Neural progenitor cell (in vitro differentiated cells): ENCODE measurements at regions not wholly inside any gene's neighbourhood (a gene's known extent, or its start where the extent isn't known, plus 50 kb on each side); places are given as distances from the start of the nearest gene placed in this dataset.

Experiments used
- CTCF ChIP-seq: fragments of 200-600 bp; sonication (generic); IDR thresholded peaks from 2 replicates; pipeline ENCODE4 v1.5.1; 2017; ENCODE audit warnings: antibody characterized with exemption, mild to moderate bottlenecking
- EZH2 ChIP-seq: fragments of 200-600 bp; sonication (generic); IDR thresholded peaks from 2 replicates; pipeline ENCODE4 v1.6.1; 2017; ENCODE audit warnings: antibody characterized with exemption, mild to moderate bottlenecking, moderate library complexity
- EZH2phosphoT487 ChIP-seq: fragments of 200-600 bp; sonication (generic); IDR thresholded peaks from 2 replicates; pipeline ENCODE4 v1.6.1; 2017; ENCODE audit warnings: antibody characterized with exemption

- TF ChIP-seq CTCF, result no peak
- no peak for TF ChIP-seq EZH2phosphoT487
- no peak for TF ChIP-seq EZH2
Observed at GRCh38 chr4:8761824-8762205, 109.8 kb downstream of the HMX1 start.
